T-cell (primary cell): ENCODE measurements at regions not wholly inside any gene's neighbourhood (a gene's known extent, or its start where the extent isn't known, plus 50 kb on each side); places are given as distances from the start of the nearest gene placed in this dataset.

Experiments used
- ATAC-seq, 4 experiments: fragments of 200-7000 bp in 3 of 4; fragments of 150-1000 bp in 1 of 4; cut with Tn5 transposase; replicated peaks in 1 of 4; 1 replicate in 3 of 4; 2 replicates in 1 of 4; pipeline ENCODE4 v1.10.0; 2021; ENCODE audit warnings: moderate library complexity in 3 of 4, mild to moderate bottlenecking in 2 of 4, moderate number of reproducible peaks in 1 of 4
- CTCF ChIA-PET, 2 donors: fragments of 300-600 bp; sonication (Branson Sonifier 250); formaldehyde crosslinking; loops; one replicate each; lab custom pipeline; 2022; ENCODE audit warnings: antibody characterized with exemption in 2 of 2; lab: Charles Lee
- POLR2A ChIA-PET, 2 donors: fragments of 300-600 bp; sonication (Branson Sonifier 250); formaldehyde crosslinking; loops; one replicate each; lab custom pipeline; 2022; ENCODE audit warnings: antibody characterized with exemption in 2 of 2; lab: Charles Lee
- DNase-seq, 35 experiments: peaks; one replicate each; pipeline versions ENCODE4 v3.0.0 to v3.0.0-alpha.2; 2013 to 2023
- H3K27ac ChIP-seq: one replicate; pipeline ENCODE4 v1.5.1; 2013; ENCODE audit warnings: low read length
- H3K27me3 ChIP-seq, 2 experiments: replicated peaks in 1 of 2; 1 replicate in 1 of 2; 2 replicates in 1 of 2; pipeline versions ENCODE4 v1.6.1 to v1.7.0; 2013; ENCODE audit warnings: low read length in 1 of 2, mixed read lengths in 1 of 2; ENCODE audit not compliant: control insufficient read depth in 2 of 2, insufficient read depth in 2 of 2; ENCODE audit errors: extremely low read depth in 1 of 2
- H3K36me3 ChIP-seq, 2 donors: 1 replicate in 1 of 2; 2 replicates in 1 of 2; pipeline versions ENCODE4 v1.6.1 to v1.7.0; 2013; ENCODE audit warnings: low read length in 1 of 2; ENCODE audit not compliant: control insufficient read depth in 2 of 2, insufficient read depth in 1 of 2; ENCODE audit errors: extremely low read depth in 1 of 2
- H3K4me1 ChIP-seq, 2 experiments: 1 replicate in 1 of 2; 2 replicates in 1 of 2; pipeline versions ENCODE4 v1.6.1 to v1.7.0; 2013; ENCODE audit warnings: low read length in 2 of 2, mixed read lengths in 1 of 2; ENCODE audit not compliant: insufficient read depth in 2 of 2, control insufficient read depth in 1 of 2; ENCODE audit errors: extremely low read depth in 1 of 2
- H3K4me3 ChIP-seq, 2 donors: 1 replicate in 1 of 2; 2 replicates in 1 of 2; pipeline versions ENCODE4 v1.5.1 to v1.7.0; 2013; ENCODE audit warnings: mild to moderate bottlenecking in 2 of 2, low read length in 1 of 2, moderate library complexity in 1 of 2; ENCODE audit not compliant: control insufficient read depth in 1 of 2; ENCODE audit errors: extremely low read depth in 1 of 2
- H3K9me3 ChIP-seq: 2 replicates; pipeline ENCODE4 v1.7.0; 2013
- H3K27ac Mint-ChIP-seq, 2 donors: one replicate each; pipeline ENCODE4 v1.8.0; 2020 to 2021; ENCODE audit warnings: mild to moderate bottlenecking in 2 of 2, mixed read lengths in 2 of 2
- H3K27me3 Mint-ChIP-seq, 2 donors: one replicate each; pipeline ENCODE4 v1.8.0; 2021 to 2022; ENCODE audit warnings: mixed read lengths in 2 of 2
- H3K36me3 Mint-ChIP-seq: one replicate; pipeline ENCODE4 v1.8.0; 2021; ENCODE audit warnings: mixed read lengths
- H3K4me1 Mint-ChIP-seq, 3 donors: one replicate each; pipeline ENCODE4 v1.8.0; 2020 to 2022; ENCODE audit warnings: mixed read lengths in 3 of 3, mild to moderate bottlenecking in 1 of 3
- H3K4me3 Mint-ChIP-seq, 3 donors: one replicate each; pipeline ENCODE4 v1.8.0; 2020 to 2022; ENCODE audit warnings: mild to moderate bottlenecking in 3 of 3, mixed read lengths in 3 of 3, moderate library complexity in 3 of 3
- H3K9me3 Mint-ChIP-seq, 3 donors: one replicate each; pipeline ENCODE4 v1.8.0; 2020 to 2022; ENCODE audit warnings: mixed read lengths in 3 of 3
- WGBS: methylation state at CpG from one replicate; pipeline ENCODE4 v1.1.5; 2013; ENCODE audit warnings: missing lambda C conversion rate; ENCODE audit not compliant: insufficient coverage; 5-methylcytosine and 5-hydroxymethylcytosine counted together

- peaks cover 10 to 13% of the 10 kb centered on the region in 2 donors for H3K27me3 Mint-ChIP-seq
- no peaks in the 10 kb centered on the region for H3K4me1 ChIP-seq
- no peak overlapping the region for H3K27ac ChIP-seq
- peaks cover 12 to 35% (median 13%) of the 10 kb centered on the region in 3 donors for H3K9me3 Mint-ChIP-seq
- ChIA-PET CTCF (no interaction called here), POLR2A (no interaction called here)
- H3K4me3 Mint-ChIP-seq, result no peak overlapping the region
- ATAC-seq (no peak), DNase-seq (no peak)
- no peaks in the 10 kb centered on the region for H3K36me3 ChIP-seq
- no peaks in the 10 kb centered on the region for H3K4me1 Mint-ChIP-seq
- no peaks in the 10 kb centered on the region for H3K9me3 ChIP-seq
- H3K4me3 ChIP-seq, result no peak overlapping the region
- H3K27me3 ChIP-seq, result no peaks in the 10 kb centered on the region
- H3K36me3 Mint-ChIP-seq, result no peaks in the 10 kb centered on the region
- WGBS, result no CpG with 5 or more reads among the region's 2 CpGs
- no peak overlapping the region for H3K27ac Mint-ChIP-seq
These were observed 82.2 kb upstream of the SLC24A2 start for GRCh38 chr9:19870988-19871387.

- CTCF ChIA-PET, result no interaction called here
- H3K27ac Mint-ChIP-seq, result no peak overlapping the region
- peaks cover 1 to 8% of the 10 kb centered on the region in 2 donors for H3K27me3 Mint-ChIP-seq
- Histone ChIP-seq H3K27me3 (no peaks in the 10 kb centered on the region), H3K4me3 (no peak overlapping the region), H3K36me3 (no peaks in the 10 kb centered on the region), H3K9me3 (no peaks in the 10 kb centered on the region), H3K27ac (no peak overlapping the region), H3K4me1 (no peaks in the 10 kb centered on the region)
- ATAC-seq (no peak), DNase-seq (no peak)
- WGBS, result no CpG with 5 or more reads among the region's 1 CpG
- no peaks in the 10 kb centered on the region for H3K36me3 Mint-ChIP-seq
- no peaks in the 10 kb centered on the region for H3K9me3 Mint-ChIP-seq
- POLR2A ChIA-PET, result interaction anchor here in 1 of 2 donors (0.8 kb wide), 1 partner anchor 16 kb away, joined by 3 read pairs; no protein-coding TSS in a partner anchor
- no peaks in the 10 kb centered on the region for H3K4me1 Mint-ChIP-seq
- H3K4me3 Mint-ChIP-seq, result no peak overlapping the region
These were observed 52.1 kb upstream of the SLC24A2 start for GRCh38 chr9:19840953-19841352.
